NCI-H146 (cell line): ENCODE measurements at regions not wholly inside any gene's neighbourhood (a gene's known extent, or its start where the extent isn't known, plus 50 kb on each side); places are given as distances from the start of the nearest gene placed in this dataset.
"Not testable (repeated sequence)": the region's sequence is repeated elsewhere in the genome, so short reads cannot be mapped to it uniquely, and the experiment has no call there.

Source experiments
- DNase-seq: peaks from one replicate; lab custom pipeline; 2025; lab: John Stamatoyannopoulos, UW

DNA sequence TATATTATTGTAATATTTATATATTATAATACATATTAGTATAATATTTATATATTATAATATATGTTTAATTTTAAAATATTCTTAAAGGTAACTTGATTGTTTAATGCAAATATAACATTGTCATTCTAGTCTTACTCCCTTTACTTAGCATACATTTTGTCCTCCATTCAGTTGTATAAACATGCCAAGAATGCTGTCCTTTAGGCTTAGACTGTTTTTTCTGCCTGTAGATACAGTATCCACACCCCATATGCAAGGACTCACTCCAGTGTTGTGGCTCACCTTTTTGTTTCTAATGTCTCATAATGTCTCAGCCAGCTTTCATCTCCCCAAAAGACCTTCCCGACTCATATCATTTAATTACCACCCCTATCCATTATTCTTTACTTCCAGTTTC, 2110.0 kb downstream of the PCDH7 start:
- DNase-seq = no peak

DNA sequence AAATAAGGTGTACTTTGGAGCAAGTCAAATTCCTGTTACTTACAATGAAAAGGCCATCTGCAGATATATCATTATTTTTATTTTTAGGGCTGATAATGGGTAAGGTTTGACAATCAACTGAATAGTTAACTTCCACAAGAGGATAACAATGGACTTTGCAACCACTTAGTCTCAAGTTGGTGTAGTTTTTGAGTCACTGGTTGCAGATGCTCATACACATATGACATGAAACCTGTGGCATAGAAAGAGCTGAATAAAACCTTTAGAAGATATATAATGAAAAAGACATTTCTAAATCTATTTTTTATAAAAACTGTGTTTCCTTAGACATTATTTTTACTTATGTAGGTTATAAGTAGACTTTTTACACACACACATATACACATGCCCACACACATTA, 2110.9 kb downstream of the PCDH7 start:
- DNase-seq = no peak

DNA sequence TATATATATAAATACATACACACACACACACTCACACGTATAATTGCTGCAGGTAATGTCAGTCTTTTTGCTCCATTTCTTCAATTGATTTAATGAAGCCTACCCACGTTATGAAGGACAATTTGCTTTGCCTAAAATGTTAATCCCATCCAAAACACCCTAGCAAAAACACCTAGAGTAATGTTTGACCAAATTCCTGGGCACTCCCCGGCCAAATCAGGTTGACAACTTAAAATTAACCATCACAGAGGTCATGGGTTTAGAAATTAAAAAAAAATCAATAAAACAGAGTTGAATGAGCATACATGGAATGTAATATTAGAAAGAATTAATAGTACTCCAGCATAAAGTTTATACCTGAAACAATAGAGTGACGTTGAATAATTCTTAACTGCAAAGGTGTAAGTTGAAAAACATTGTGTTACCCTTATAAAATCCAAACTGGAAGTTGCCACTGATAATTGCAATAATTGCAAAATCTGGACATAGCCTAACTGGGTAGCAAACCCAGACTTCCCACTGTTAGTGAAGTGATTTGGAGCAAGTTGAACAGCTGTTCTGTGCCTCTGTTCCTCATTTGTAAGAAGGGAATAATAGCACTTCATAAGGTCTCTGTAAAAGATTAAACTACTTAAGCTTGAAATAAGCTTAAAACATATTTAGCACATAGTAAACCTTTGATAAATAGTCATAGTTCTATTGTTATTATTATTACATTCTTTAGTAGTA, 2120.5 kb downstream of the PCDH7 start:
- no peak for DNase-seq

DNA sequence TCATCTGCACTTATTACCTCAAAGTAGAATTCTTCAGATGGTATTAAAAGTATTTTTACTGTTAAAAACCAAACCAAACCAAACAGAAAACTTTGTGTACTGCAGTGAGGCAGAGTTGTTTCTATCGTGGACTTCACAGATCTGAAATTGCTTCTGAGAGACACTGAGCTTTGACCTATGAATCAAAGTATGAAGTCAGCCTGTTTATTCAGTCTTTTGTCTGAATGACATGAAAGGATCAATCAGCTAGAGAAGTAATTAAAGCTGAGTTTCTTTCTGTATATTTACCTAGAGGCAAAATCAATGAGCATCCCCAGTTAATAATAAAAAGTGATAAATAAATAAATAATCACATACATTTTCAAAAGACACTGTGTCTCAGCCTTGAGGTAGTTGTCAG, 2121.0 kb downstream of the PCDH7 start:
- DNase-seq = peak; percentile 50

DNA sequence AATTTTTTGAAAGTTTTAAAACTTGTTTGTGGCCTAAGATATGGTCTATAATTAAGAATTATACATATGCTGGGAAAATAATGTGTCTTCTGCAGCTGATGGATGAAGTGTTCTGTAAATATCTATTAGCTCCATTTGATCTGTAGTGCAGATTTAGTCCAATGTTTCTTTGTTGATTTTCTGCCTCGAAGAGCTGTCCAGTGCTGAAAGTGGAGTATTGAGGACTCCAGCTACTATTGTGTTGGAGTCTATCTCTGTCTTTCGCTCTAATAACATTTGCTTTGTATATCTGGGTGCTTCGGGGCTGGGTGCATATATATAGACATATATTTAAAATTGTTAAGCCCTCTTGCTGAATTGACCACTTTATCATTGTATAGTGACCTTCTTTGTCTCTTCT, 2127.3 kb downstream of the PCDH7 start:
- DNase-seq = no peak

DNA sequence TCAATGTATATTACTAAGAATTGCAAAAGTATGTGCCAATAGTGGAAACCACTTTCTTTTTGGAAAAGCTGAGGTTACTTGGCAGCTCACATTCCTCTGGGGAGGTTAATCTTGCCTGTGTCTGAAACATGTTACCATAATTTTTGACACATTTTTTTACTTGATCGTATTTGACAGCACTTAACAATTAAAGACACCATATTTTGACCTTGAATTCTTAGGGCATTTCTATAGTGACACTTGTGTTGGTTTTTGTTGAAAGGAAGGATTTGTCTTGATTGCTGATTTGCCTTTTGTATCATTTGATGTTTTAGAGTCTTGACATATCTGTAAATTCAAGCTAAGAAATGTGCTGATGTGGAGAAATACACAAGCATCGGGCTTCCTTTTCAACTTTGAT, 2135.5 kb downstream of the PCDH7 start:
- no peak for DNase-seq

DNA sequence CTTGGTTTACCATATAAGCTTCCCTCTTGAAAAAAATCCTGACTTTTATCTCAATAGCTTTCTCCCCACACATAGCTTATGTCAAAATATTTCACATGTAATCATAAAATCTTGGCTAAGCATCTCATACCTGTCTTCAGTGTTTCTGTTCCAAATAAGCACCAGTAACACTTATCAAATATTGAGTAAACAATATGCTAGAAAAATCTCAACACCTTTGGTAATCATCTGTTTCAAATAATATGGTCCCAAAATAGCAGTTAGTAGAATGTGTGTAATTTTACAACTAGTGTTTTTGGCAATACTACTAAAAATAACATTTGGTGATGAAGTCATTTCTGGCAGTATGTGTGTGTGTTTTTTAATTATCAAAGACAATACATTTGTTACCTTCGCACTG, 2138.2 kb downstream of the PCDH7 start:
- DNase-seq = no peak

DNA sequence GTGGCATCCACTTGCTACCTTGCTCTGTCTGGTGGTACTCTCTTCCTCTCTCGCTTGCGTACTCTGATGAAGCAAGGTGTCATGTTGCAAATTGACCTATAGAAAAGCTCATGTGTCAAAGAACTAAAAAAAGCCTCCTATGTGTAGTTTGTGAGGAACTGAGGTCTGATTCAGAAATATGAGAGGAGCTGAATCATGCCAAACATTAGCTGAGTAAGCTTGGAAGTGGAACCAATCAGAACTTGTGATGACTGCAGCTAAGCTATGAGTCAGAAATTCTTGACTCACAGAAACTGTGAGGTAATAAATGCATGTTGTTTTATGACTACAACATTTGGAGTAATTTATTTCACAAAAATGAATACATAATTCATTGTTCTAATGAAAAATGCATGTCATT, 2138.8 kb downstream of the PCDH7 start:
- DNase-seq = peak; percentile 7

DNA sequence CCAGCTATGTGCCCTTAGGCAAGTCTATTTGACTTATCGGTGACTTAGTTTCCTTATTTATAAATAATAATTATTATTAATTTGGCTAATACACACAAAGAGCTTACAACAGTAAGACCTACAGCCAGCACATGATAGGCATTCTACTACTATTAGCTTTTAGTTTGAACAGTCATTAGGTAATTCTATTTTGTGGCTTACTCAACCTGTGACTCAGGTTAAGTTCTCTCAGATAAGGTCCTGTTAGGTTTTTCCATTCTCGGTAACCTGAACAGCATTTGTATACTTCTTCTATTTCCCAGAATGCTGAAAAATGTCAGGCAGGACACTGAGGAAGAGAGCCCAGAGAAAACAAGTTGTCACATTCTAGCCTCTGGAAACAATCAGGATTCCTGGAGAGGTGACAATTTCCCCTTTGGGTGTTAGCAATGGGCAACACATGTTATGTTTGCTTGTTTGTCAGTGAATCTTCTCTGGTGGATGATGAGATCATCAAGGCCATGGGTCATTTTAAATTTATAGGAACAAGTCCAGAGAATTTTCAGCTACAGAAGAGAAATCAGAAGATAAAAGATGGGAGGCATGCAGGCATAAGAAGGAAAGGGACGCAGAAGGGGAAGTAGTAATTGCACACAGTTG, 2144.7 kb downstream of the PCDH7 start:
- no peak for DNase-seq

DNA sequence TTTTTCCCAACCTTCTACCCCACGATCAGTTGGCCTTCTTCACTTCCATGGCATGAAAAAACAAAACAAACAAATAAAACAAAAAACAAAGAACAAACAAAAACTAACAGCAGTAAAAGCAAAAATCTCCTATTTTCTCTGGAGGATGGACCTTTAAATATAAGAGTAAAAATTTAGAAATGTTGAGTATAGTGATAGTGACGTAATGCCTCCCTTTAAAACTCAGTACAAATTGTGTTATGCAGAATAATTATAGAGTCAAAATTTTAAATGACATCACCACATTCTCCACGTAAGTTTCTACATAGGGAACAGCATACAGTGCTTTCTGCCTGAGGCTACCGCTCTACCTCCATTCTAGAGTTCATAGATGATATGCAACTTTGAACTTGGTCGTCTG, 2156.4 kb downstream of the PCDH7 start:
- no peak for DNase-seq

DNA sequence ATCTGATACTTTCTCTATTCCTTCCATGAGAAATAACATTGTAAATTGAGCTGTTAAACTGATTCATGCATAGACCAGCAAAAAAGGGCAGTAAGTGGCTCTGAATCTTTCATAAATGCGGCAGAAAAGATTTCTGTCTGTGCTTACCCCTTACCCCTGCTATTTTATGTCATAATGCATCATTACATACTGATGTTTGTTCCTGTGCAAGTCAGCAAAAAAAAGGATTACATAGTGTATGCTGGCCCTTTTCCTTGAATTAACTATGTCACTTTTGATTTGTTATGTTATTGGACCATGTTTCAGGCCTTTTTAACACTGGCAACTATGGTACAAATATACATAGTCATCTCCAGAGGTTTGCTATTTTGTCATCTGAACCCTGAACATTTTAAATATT, 2159.7 kb downstream of the PCDH7 start:
- no peak for DNase-seq

DNA sequence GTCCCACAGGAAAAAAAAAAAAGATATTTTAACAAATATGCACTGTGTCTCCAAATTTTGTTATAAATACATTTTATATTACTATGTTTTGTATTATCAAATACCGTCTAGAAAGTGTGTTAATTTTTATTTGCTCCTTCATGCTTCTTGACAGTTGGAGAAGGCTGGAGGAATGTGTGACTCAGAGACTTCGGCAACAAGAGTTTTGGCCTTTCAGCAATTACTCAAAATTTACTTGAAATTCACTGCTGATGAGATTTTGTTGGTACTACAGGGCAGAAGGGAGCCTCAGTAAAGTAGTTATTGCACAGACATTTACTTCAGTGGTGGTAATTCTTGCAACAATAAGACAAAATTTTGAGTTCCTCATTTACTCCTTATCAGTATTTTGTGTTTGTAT, 2164.0 kb downstream of the PCDH7 start:
- no peak for DNase-seq

DNA sequence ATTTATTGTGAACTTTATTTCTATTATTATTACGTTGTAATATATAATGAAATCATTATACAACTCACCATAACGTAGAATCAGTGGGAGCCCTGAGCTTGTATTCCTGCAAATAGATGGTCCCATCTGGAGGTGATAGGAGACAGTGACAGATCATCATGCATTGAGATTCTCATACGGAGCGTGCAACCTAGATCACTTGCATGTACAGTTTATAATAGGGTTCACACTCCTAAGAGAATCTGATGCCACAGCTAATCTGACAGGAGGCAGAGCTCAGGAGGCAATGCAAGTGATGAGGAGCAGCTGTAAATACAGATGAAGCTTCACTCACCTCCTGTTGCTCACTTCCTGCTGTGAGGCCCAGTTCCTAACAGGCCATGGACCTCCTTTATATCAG, 2170.2 kb downstream of the PCDH7 start:
- no peak for DNase-seq

DNA sequence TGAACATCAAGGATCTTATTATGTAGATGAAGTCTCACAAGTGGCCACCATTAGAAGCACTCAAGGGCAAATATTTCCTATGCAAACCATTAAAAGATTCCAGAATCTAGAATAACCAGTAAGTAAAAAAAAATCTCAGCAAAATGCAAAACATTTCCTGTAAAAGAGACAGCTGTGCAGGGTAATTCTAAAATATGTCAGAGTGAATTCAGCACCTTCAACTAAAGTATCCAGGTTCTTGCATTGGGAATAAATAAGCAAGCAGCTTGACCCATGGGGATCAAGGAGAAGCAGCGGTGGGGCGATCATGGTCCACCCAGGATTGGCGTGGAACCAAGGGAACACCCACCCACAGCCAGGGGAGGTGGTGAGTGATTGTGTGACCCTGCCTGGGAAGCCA, 2188.9 kb downstream of the PCDH7 start:
- no peak for DNase-seq

DNA sequence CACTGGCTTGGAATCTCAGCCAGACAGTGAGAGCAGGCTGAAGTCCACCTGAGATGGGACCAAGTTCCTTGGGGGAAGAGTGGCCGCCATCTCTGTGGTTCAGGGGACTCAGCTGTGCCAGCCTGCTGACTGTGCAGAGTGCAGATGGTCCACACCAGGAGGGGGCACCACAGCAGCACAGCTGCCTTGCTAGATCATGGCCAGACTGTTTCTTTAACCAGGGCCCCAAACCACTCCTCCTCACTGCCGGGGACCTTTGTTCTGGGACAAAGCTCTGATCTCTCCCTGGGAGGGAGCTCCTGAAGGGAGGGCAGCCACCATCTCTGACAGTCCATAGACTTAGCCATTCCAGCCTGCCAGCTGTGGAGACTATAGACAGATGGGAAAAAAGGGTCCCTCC, 2189.6 kb downstream of the PCDH7 start:
- peak; percentile 4 for DNase-seq

DNA sequence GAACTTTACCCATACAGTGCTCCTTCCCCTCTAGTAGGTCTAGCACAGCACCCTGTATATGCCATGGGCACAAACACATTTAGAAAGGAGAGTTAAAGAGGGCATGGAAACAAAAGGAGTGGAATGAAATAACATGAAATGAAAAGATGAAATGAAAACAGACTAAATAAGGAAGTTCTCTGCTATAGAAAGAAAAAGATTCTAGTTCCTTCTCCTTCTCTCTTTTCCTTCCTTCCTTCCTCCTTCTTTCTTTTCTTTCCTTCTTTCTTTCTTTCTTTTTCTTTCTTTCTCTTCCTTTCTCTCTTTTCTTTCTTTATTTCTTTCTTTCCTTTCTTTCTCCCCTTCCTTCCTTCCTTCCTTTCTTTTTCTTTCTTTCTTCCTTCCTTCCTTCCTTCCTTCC, 2197.4 kb downstream of the PCDH7 start:
- no peak for DNase-seq

DNA sequence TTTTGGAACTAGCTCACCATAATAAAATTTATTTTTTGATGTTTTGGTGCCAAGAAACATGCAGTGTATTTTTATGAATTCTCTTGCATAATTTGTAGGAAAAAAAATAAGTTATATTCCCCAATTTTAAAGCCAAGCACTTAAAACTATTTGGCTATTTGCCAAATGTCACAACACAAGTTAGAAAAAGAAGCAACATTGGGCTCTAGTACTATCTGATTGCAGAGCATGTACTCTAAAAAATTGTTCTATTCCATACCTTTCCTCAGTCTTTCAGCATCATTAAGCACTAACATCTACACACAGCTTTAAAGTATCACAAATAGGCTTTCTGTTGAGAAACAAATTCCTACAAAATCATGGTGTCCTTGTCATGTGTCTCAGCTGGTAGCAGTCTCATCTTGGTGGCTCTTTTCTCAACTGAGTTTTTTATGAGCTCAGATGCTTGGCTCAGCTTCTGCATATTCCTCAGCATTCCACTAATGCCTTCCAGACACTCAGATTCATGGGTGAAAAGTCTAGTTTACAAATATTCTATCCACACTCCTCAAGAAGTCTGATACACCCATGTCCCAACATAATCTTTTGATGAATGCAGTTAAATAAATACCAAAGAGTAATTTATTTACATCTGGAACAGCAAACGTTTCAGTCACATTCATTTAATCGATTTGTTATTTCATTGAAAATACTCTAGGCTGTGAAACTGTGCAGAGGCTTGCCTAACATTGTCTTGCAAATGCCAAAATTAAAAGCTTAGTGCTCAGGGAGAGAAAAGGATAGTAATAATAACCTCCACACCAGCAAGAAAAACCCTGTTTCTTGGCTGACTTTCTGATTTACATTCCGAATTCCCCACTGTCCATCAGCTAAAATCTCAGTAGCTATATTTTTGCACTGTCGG, 2209.9 kb downstream of the PCDH7 start:
- no peak for DNase-seq

DNA sequence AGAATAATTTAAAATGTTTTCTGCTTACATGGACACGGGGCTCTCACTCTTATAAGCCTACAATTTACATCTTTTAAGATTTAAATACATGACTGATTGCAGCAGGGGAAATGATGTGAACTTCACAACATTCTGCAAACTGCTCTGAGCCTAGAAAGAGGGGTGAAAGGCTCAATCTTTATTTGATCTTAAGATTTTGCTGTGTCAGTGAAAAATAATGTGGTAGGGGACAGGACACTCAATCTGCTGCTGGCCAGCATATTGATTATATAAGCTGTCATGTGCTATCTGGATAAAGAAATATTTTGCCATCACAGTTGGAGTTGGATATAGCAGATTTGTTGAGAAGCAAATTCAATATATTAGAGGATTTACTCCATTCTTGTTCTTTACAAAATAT, 2210.5 kb downstream of the PCDH7 start:
- no peak for DNase-seq

DNA sequence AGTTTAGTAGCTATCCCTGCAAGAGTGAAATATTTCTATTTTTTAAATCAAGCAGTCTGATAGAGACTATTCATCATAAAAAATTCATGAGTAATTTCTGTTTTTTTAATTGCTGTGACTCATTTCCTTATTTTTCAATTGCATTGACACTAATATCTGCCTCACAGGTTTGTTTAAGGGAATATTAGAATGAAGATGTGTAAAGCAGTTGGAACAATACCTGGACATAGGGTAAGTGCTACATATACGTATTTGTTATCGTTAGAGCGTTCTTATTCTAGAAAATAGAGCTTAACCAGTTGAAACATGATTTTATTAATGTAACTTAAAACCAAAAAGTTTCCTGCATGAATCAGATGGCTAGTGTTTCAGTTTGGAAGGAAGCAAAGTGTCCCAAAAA, 2211.3 kb downstream of the PCDH7 start:
- no peak for DNase-seq

DNA sequence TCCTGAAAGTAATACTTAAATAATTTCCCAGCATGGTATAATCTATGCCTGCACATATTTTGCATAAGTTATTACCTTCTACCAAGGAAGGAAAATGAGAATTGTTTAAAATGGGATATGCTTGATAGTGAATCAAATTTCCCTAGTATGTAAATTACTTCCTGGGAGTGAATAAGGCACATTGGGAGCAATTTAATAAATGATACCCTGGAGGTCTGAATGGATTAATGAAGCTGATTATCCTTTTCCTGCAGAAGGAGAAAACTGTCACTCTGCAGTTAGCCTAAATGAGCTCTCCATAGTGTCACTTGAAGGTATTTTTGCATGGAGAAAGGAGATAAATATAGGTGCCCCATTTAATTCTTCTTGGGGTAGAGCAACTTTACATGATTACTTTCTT, 2212.0 kb downstream of the PCDH7 start:
- DNase-seq = no peak

DNA sequence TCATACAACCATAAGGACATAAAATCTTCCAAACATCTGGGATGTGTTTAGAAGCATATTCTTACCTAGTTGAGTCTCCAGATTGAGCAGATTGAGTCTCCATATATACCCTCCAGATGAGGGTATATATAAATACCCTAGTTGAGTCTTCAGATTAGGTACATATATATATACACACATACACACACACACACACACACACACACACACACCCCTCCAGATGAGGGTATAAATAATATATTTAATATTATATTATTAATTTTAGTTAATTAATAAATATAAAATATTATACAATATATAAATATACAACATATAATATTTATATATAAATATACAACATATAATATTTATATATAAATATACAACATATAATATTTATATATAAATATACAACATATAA, 2219.1 kb downstream of the PCDH7 start:
- not testable (repeated sequence) for DNase-seq

DNA sequence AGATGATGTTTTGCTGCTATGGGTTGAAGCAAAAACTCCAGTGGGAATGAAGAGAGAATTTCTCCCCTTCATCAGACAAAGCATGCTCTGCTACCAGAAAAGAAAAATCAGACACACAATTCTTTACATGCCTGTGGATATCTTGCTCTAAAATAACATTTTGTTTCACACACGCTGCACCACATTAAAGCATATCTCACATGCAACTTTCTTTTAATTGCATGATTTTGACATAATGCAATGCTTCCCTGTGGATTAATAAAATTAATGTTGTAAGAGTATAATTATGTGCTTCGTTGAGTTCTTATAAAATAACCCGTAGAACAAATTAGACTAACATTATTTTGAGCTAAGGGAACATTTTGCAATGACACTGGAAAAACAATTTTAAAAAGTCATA, 2230.7 kb downstream of the PCDH7 start:
- no peak for DNase-seq

DNA sequence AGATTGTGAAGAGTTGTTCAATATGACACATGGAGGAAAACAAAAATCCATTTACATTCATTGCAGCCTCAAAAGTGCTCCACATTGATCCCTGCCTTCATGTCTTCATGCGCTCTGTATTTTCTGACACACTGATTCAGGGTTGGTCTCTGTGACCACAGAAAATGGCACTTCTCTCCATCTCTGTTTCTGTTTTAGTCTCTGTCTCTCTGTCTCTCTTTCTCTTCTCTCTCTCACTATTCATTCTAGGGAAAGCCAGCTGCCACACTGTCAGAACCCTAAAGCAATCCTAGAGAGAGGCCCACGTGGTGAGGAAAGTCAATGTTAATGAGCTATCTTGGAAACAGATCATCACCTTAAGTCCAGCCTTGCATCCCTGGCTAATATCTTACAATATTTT, 2238.4 kb downstream of the PCDH7 start:
- DNase-seq = no peak
